ENCODE measurements at regions not wholly inside any gene's neighbourhood (a gene's known extent, or its start where the extent isn't known, plus 50 kb on each side); places are given as distances from the start of the nearest gene placed in this dataset.

GRCh38 chr18:78630981-78631510 is 348.6 kb upstream of the SALL3 start:
- Mint-ChIP-seq H3K27ac (no peak overlapping the region), H3K4me3 (no peak overlapping the region), H3K4me1 (peaks cover 15% of the 10 kb centered on the region), H3K27me3 (peaks cover 3% of the 10 kb centered on the region), H3K36me3 (ENCODE audit: low read depth) (no peaks in the 10 kb centered on the region), H3K9me3 (ENCODE audit: low read depth) (peaks cover 10% of the 10 kb centered on the region)
- DNase-seq (no peak), ATAC-seq (no peak)
- intact Hi-C loops (cut with DNase I, micrococcal nuclease) = no loop called here
- ChIA-PET POLR2A (no interaction called here), CTCF (no interaction called here)

GRCh38 chr18:78632111-78632541 is 347.5 kb upstream of the SALL3 start:
- H3K9me3 Mint-ChIP-seq (ENCODE audit: low read depth) = peaks cover 12% of the 10 kb centered on the region
- no peaks in the 10 kb centered on the region for H3K27me3 Mint-ChIP-seq
- H3K27ac Mint-ChIP-seq = no peak overlapping the region
- no peak overlapping the region for H3K4me3 Mint-ChIP-seq
- POLR2A ChIA-PET = no interaction called here
- no peaks in the 10 kb centered on the region for H3K36me3 Mint-ChIP-seq (ENCODE audit: low read depth)
- intact Hi-C loops (cut with DNase I, micrococcal nuclease) = no loop called here
- ATAC-seq = peak; percentile 78
- CTCF ChIA-PET = no interaction called here
- DNase-seq = peak; percentile 30
- peaks cover 17% of the 10 kb centered on the region for H3K4me1 Mint-ChIP-seq

- H3K9me3 Mint-ChIP-seq (ENCODE audit: low read depth) = peaks cover 12% of the 10 kb centered on the region
- CTCF ChIA-PET = no interaction called here
- intact Hi-C loops (cut with DNase I, micrococcal nuclease) = no loop called here
- ATAC-seq (no peak), DNase-seq (no peak)
- peaks cover 17% of the 10 kb centered on the region for H3K4me1 Mint-ChIP-seq
- no peaks in the 10 kb centered on the region for H3K27me3 Mint-ChIP-seq
- POLR2A ChIA-PET = no interaction called here
- no peaks in the 10 kb centered on the region for H3K36me3 Mint-ChIP-seq (ENCODE audit: low read depth)
- H3K27ac Mint-ChIP-seq = peak overlapping the region; percentile 42
- no peak overlapping the region for H3K4me3 Mint-ChIP-seq
Measured at GRCh38 chr18:78634061-78634696, 345.4 kb upstream of the SALL3 start.

GRCh38 chr18:78635093-78635800 is 344.4 kb upstream of the SALL3 start:
- no peak overlapping the region for H3K27ac Mint-ChIP-seq
- no peak for ATAC-seq
- H3K9me3 Mint-ChIP-seq (ENCODE audit: low read depth) = peaks cover 12% of the 10 kb centered on the region
- H3K27me3 Mint-ChIP-seq = no peaks in the 10 kb centered on the region
- intact Hi-C loops (cut with DNase I, micrococcal nuclease) = no loop called here
- H3K4me1 Mint-ChIP-seq = peaks cover 17% of the 10 kb centered on the region
- CTCF ChIA-PET = no interaction called here
- DNase-seq = no peak
- H3K4me3 Mint-ChIP-seq = no peak overlapping the region
- H3K36me3 Mint-ChIP-seq (ENCODE audit: low read depth) = no peaks in the 10 kb centered on the region
- POLR2A ChIA-PET = no interaction called here

GRCh38 chr18:78636260-78636659 is 343.4 kb upstream of the SALL3 start:
- Mint-ChIP-seq H3K36me3 (ENCODE audit: low read depth) (no peaks in the 10 kb centered on the region), H3K4me3 (no peak overlapping the region), H3K9me3 (ENCODE audit: low read depth) (peaks cover 8% of the 10 kb centered on the region), H3K27ac (no peak overlapping the region), H3K4me1 (peaks cover 20% of the 10 kb centered on the region), H3K27me3 (peaks cover 3% of the 10 kb centered on the region)
- ATAC-seq (no peak), DNase-seq (no peak)
- intact Hi-C loops (cut with DNase I, micrococcal nuclease) = no loop called here
- ChIA-PET CTCF (no interaction called here), POLR2A (no interaction called here)

- H3K9me3 Mint-ChIP-seq (ENCODE audit: low read depth) = peaks cover 6% of the 10 kb centered on the region
- ChIA-PET CTCF (no interaction called here), POLR2A (no interaction called here)
- peaks cover 24% of the 10 kb centered on the region for H3K4me1 Mint-ChIP-seq
- ATAC-seq (no peak), DNase-seq (no peak)
- peaks cover 3% of the 10 kb centered on the region for H3K27me3 Mint-ChIP-seq
- H3K4me3 Mint-ChIP-seq = no peak overlapping the region
- H3K36me3 Mint-ChIP-seq (ENCODE audit: low read depth) = no peaks in the 10 kb centered on the region
- H3K27ac Mint-ChIP-seq = no peak overlapping the region
- intact Hi-C loops (cut with DNase I, micrococcal nuclease) = no loop called here
Measured at GRCh38 chr18:78637442-78638402, 341.9 kb upstream of the SALL3 start.

GRCh38 chr18:78639006-78639950 is 340.3 kb upstream of the SALL3 start:
- no peaks in the 10 kb centered on the region for H3K36me3 Mint-ChIP-seq (ENCODE audit: low read depth)
- POLR2A ChIA-PET = no interaction called here
- intact Hi-C loops (cut with DNase I, micrococcal nuclease) = no loop called here
- DNase-seq (no peak), ATAC-seq (no peak)
- H3K4me3 Mint-ChIP-seq = no peak overlapping the region
- H3K27me3 Mint-ChIP-seq = peaks cover 3% of the 10 kb centered on the region
- CTCF ChIA-PET = no interaction called here
- no peak overlapping the region for H3K27ac Mint-ChIP-seq
- H3K4me1 Mint-ChIP-seq = peaks cover 22% of the 10 kb centered on the region
- peaks cover 6% of the 10 kb centered on the region for H3K9me3 Mint-ChIP-seq (ENCODE audit: low read depth)

- ChIA-PET POLR2A (no interaction called here), CTCF (interaction anchor here (0.6 kb wide), 1 partner anchor 37 kb away, joined by 3 read pairs; no protein-coding TSS in a partner anchor)
- DNase-seq (no peak), ATAC-seq (peak; percentile 20)
- peaks cover 6% of the 10 kb centered on the region for H3K9me3 Mint-ChIP-seq (ENCODE audit: low read depth)
- peaks cover 3% of the 10 kb centered on the region for H3K27me3 Mint-ChIP-seq
- H3K36me3 Mint-ChIP-seq (ENCODE audit: low read depth) = no peaks in the 10 kb centered on the region
- no peak overlapping the region for H3K27ac Mint-ChIP-seq
- intact Hi-C loops (cut with DNase I, micrococcal nuclease) = no loop called here
- H3K4me3 Mint-ChIP-seq = no peak overlapping the region
- H3K4me1 Mint-ChIP-seq = peaks cover 17% of the 10 kb centered on the region
Measured at GRCh38 chr18:78640246-78640995, 339.2 kb upstream of the SALL3 start.

- DNase-seq (no peak), ATAC-seq (peak; percentile 71)
- peaks cover 3% of the 10 kb centered on the region for H3K27me3 Mint-ChIP-seq
- CTCF ChIA-PET = no interaction called here
- no peaks in the 10 kb centered on the region for H3K36me3 Mint-ChIP-seq (ENCODE audit: low read depth)
- no peak overlapping the region for H3K4me3 Mint-ChIP-seq
- H3K9me3 Mint-ChIP-seq (ENCODE audit: low read depth) = no peaks in the 10 kb centered on the region
- intact Hi-C loops (cut with DNase I, micrococcal nuclease) = no loop called here
- POLR2A ChIA-PET = no interaction called here
- peaks cover 10% of the 10 kb centered on the region for H3K4me1 Mint-ChIP-seq
- no peak overlapping the region for H3K27ac Mint-ChIP-seq
Measured at GRCh38 chr18:78641689-78642231, 337.9 kb upstream of the SALL3 start.

- ATAC-seq (no peak), DNase-seq (no peak)
- Mint-ChIP-seq H3K4me3 (no peak overlapping the region), H3K9me3 (ENCODE audit: low read depth) (no peaks in the 10 kb centered on the region), H3K27ac (no peak overlapping the region), H3K27me3 (peaks cover 3% of the 10 kb centered on the region), H3K36me3 (ENCODE audit: low read depth) (no peaks in the 10 kb centered on the region), H3K4me1 (peaks cover 10% of the 10 kb centered on the region)
- intact Hi-C loops (cut with DNase I, micrococcal nuclease) = no loop called here
- ChIA-PET POLR2A (no interaction called here), CTCF (interaction anchor here (0.6 to 1.1 kb wide), 2 partner anchors 10 to 602 kb away, joined by 3 read pairs; no protein-coding TSS in a partner anchor)
Measured at GRCh38 chr18:78642296-78642951, 337.2 kb upstream of the SALL3 start.
